Endothelial cell (in vitro differentiated cells): ENCODE measurements at regions not wholly inside any gene's neighbourhood (a gene's known extent, or its start where the extent isn't known, plus 50 kb on each side); places are given as distances from the start of the nearest gene placed in this dataset.

Source experiments
- DNase-seq: peaks from one replicate; pipeline ENCODE4 v3.0.0; 2021; ENCODE audit warnings: low spot score
- H3K27ac Mint-ChIP-seq: one replicate; pipeline ENCODE4 v1.8.0; 2021; ENCODE audit warnings: mixed read lengths, inconsistent platforms; ENCODE audit not compliant: unreplicated experiment
- H3K27me3 Mint-ChIP-seq: one replicate; pipeline ENCODE4 v1.8.0; 2021; ENCODE audit warnings: mild to moderate bottlenecking, moderate library complexity, mixed read lengths, inconsistent platforms; ENCODE audit not compliant: unreplicated experiment
- H3K36me3 Mint-ChIP-seq: one replicate; pipeline ENCODE4 v1.8.0; 2021; ENCODE audit warnings: mild to moderate bottlenecking, low read depth, mixed read lengths, inconsistent platforms; ENCODE audit not compliant: unreplicated experiment
- H3K4me1 Mint-ChIP-seq: one replicate; pipeline ENCODE4 v1.8.0; 2021; ENCODE audit warnings: mild to moderate bottlenecking, mixed read lengths, inconsistent platforms; ENCODE audit not compliant: unreplicated experiment
- H3K4me3 Mint-ChIP-seq: one replicate; pipeline ENCODE4 v1.8.0; 2021; ENCODE audit warnings: mild to moderate bottlenecking, mixed read lengths, inconsistent platforms; ENCODE audit not compliant: unreplicated experiment
- H3K9me3 Mint-ChIP-seq: one replicate; pipeline ENCODE4 v1.8.0; 2021; ENCODE audit warnings: mixed read lengths, inconsistent platforms; ENCODE audit not compliant: unreplicated experiment
- CTCF ChIP-seq: fragments of 200-600 bp; sonication (generic); IDR thresholded peaks from one replicate; pipeline ENCODE4 v1.5.0; 2021; ENCODE audit warnings: antibody characterized with exemption; ENCODE audit not compliant: unreplicated experiment

GRCh38 chr18:60235164-60235563 lies 137.4 kb downstream of the MC4R start:
- no peaks in the 10 kb centered on the region for H3K27me3 Mint-ChIP-seq

DNA sequence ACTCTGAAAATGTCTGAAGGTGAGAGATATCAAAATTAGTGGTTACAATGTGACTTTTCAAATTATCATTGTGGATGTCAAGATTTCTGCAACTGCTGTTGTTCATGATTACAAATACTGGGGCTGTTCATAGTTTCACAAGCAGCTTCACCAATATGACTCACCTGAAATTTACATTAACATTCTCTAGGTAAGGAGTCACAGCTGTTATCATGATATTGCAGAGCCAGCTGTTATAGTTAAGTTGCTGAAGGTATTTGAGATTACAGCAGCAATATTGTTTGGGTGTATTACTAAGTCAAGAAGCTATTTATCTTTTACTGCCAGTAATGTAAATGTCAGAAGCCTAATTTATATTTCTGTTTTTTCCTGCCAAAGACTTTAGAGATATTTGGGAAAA lies 140.0 kb downstream of the MC4R start:
- H3K4me1 Mint-ChIP-seq = no peaks in the 10 kb centered on the region
- TF ChIP-seq CTCF = no peak
- no peak for DNase-seq
- H3K36me3 Mint-ChIP-seq = no peaks in the 10 kb centered on the region
- no peak overlapping the region for H3K4me3 Mint-ChIP-seq
- no peak overlapping the region for H3K27ac Mint-ChIP-seq
- H3K9me3 Mint-ChIP-seq = no peaks in the 10 kb centered on the region
- H3K27me3 Mint-ChIP-seq = no peaks in the 10 kb centered on the region

More at GRCh38 chr18:60235164-60235563, 137.4 kb downstream of the MC4R start:
- Mint-ChIP-seq H3K36me3 (no peaks in the 10 kb centered on the region), H3K27ac (no peak overlapping the region), H3K4me1 (no peaks in the 10 kb centered on the region), H3K4me3 (no peak overlapping the region), H3K9me3 (no peaks in the 10 kb centered on the region)
- TF ChIP-seq CTCF = no peak
- no peak for DNase-seq

- no peaks in the 10 kb centered on the region for H3K4me1 Mint-ChIP-seq
Measured at GRCh38 chr18:60228609-60229595, 143.7 kb downstream of the MC4R start.

DNA sequence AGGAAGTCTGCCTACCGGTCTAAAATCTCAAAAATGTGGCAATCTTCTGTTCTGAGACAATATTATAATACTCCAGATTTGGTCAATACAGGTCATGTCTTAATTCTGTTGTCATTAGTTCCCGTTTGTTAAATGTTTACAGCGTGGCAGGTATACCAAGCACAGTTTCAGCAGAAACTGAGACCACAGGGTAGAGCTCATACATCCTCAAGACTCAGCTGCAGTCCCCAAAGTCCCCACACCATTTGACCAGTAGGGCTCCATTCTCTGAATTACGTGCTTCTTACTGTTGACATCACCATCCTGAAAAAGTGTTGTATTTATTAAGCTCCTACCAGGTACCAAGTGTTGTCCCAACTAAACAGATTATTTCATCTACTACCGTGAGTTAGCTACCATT lies 157.1 kb downstream of the MC4R start:
- Mint-ChIP-seq H3K27me3 (no peaks in the 10 kb centered on the region), H3K4me3 (no peak overlapping the region), H3K36me3 (no peaks in the 10 kb centered on the region), H3K9me3 (no peaks in the 10 kb centered on the region), H3K4me1 (no peaks in the 10 kb centered on the region), H3K27ac (no peak overlapping the region)
- no peak for TF ChIP-seq CTCF
- DNase-seq = no peak

More at GRCh38 chr18:60228609-60229595, 143.7 kb downstream of the MC4R start:
- Mint-ChIP-seq H3K36me3 (no peaks in the 10 kb centered on the region), H3K4me3 (no peak overlapping the region), H3K27ac (no peak overlapping the region), H3K9me3 (no peaks in the 10 kb centered on the region), H3K27me3 (no peaks in the 10 kb centered on the region)
- TF ChIP-seq CTCF = no peak
- no peak for DNase-seq

GRCh38 chr18:60209042-60209441 lies 163.5 kb downstream of the MC4R start:
- Mint-ChIP-seq H3K9me3 (no peaks in the 10 kb centered on the region), H3K4me3 (no peak overlapping the region), H3K27ac (no peak overlapping the region), H3K27me3 (no peaks in the 10 kb centered on the region), H3K4me1 (no peaks in the 10 kb centered on the region), H3K36me3 (no peaks in the 10 kb centered on the region)
- no peak for DNase-seq
- TF ChIP-seq CTCF = no peak
